ENCODE measurements at regions not wholly inside any gene's neighbourhood (a gene's known extent, or its start where the extent isn't known, plus 50 kb on each side); places are given as distances from the start of the nearest gene placed in this dataset.

DNA sequence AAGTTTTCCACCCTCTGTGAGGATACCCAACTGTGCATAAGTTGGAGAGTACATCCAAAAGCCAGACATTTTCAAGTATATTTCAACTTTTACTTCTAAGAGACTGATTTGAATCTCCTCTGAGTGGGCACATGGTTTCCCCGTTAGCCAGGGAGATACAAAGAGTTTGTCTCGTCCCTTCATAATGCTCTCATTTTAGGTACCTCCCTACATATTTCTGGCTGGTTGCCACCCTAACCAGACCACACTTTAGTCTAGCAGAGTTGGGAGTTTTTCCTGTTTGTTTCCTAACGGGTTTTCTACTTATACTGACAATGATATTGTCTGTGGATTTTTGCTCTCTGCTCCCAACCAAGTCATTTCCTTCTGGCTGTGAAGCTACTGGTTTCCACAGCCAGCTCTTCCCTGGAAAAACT, 180.3 kb downstream of the CCDC71L start:
- DNase-seq = no peak

DNA sequence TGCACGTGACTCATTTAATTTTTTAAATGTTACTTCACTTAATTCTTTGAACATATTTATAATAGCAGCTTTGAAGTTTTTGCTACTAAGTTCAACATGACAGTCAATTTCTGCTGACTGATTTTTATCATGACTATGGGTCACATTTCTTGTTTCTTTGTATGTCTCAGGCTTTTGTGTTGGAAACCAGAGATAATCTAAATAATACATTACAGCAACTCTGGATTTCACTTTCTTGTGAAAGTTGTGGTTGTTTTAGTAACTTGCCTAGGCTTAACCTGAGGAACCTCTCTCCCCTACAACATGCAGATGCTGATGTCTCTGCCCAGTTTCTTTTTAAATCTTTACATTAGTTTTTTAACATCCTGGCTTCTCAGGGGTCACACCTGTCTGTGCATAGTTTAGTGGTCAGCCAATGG, 180.8 kb downstream of the CCDC71L start:
- DNase-seq = no peak

DNA sequence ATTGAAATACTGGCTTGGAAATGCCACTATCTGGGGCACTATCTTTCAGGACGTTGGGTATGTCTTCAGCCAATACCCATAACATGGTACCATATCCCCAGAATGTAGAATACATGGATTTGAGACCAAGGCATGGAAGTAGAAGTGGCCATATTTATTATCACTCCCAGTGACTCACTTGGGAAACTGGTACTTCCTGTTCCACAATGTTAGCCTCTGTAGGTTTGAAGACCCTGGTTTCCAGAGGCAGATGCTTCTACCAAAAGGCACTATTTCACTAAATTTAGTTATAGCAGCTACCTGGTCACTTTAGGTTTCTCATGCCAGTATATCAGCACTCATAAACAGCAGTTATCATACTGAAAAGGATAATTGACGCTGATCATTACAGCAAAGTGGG, 184.2 kb downstream of the CCDC71L start:
- no peak for DNase-seq

DNA sequence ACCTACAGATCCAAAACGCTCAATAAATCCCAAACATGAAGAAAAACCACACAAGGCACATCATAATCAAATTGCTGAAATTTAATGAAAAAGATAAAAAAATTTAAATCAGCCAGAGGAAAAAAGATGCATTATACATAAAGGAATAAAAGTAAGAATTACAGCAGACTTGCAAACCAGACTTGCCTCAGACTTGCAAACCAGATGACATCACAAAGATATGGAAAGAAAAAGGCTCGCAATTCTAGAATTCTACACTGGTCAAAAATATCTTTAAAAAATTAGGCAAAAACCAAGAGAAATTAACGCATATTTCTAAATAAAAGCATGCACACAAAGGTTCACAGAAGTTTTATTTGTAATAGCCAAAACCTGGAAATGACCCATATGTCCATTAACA, 188.0 kb upstream of the NAMPT start:
- DNase-seq = no peak

DNA sequence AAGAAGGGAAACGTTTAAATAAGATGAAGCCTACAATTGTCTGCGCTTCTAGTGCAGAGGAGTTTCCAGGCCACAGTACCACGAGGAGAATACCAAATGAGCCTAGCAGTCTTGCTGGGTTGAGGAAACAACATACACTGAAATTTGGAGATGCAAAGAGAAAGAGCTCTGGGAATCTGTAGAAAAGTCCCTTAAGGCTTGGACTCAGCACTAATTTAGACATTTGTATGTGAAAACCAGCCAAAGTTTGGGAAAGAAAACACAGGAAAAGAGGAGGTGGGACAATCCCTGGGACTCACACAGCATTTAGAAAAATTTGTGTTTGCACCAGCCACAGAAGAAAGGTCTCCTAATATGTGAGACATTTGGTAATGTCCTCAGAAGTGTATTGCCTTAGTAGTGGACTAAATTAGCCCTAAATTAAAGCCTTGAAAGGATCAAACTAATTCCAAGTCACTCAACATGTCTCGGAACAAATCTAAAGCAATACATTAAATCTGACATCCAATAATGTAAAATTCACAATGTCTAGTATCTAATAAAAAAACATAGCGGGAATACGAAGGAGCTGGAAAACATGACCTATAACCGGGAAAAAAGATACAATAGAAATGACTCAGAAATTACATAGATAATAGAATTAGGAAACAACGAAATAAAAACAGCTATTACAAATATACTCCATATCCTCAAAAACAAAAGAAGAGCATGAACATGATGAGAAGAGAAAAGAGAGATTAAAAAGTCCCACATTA, 187.1 kb upstream of the NAMPT start:
- DNase-seq = no peak

DNA sequence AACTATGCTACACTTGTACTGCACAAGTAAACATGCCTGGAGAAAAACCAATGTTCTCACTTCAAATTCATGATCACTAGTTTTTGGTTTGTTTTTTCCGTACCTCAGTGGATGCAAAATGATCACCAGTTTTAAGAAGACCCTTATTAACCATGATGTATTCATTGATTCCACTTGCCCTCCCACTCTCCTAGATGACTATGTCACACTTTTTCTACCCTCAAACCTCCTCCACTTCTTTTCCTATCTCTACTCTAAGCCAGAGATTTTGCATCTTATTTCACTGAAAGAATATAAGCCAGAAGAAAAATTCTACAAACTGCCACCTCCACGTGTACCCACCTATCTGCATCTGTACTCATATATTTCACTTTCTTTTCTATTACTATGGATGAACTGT, 186.2 kb upstream of the NAMPT start:
- DNase-seq = no peak

DNA sequence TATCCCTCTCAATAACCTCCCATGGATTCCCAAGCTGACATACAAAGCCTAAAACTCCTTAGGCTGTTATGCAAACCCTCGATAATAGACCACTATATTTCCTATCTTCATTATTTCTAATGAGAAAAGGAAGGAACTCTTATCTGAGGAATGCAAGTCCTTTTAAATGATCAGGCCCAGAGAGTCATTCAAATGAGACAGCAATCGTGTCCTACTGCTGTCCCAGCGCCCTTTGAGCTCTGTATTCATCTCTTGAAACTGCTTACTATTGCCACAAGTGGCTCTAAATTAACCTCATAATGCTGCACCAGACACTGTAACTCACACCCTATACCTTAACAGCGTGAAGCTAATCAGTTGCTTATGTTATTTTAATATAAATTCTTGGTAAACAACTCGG, 182.1 kb upstream of the NAMPT start:
- DNase-seq = no peak

DNA sequence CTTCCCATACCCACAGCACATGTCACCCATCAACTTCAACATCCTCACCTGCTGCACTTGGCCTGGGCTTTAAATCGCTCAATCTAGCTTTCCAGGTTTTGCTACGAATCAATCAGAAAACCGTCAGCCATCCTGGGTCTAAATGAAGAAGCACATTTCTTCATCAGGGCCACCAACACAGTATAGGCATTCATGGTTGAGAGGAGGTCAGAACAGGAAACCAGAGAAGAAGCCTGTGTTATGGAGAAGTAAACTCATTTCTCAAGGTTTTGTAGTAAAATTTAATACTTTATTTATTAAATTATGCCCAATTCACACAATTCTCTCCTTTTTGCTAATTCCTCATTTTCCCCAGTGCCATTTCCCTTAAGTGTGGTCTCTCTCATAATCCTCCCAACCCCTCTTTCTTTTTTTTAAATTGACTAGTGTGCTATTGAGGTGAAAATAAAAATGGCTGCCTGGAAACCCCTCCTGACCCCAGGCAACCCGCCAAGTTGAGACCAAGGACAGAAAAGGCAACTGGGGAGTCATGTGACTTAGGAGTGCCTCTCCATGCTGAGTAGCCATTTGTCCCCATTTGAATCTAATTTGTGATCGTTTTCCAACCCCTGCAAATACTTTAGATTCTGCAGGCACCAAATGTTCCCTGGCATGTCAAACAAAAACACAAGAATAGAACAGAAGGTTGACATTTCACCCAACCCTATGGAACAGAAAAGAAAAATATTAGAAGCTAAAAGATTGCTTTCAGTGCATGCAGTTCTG, 181.1 kb upstream of the NAMPT start:
- DNase-seq = peak in 1 of 4 experiments; percentile 29

DNA sequence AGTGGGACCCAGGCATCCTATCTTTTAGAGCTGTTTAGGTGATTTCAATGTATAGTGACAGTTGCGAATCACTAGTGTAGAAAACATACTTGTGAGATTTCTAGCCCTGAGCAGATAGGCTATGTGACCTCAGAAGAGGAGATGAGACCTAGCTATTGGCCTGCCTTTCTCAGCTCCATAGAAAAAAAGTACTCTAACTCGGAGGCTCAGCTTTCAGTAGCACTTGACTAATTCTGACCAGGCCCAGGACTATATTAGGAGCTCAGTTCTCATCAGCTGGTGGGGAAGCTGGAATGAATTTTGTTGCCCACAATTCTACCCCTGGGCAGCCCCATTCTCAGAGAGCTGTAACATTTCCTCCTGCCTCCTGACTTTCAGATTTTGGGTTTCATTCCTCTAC, 179.9 kb upstream of the NAMPT start:
- no peak for DNase-seq

DNA sequence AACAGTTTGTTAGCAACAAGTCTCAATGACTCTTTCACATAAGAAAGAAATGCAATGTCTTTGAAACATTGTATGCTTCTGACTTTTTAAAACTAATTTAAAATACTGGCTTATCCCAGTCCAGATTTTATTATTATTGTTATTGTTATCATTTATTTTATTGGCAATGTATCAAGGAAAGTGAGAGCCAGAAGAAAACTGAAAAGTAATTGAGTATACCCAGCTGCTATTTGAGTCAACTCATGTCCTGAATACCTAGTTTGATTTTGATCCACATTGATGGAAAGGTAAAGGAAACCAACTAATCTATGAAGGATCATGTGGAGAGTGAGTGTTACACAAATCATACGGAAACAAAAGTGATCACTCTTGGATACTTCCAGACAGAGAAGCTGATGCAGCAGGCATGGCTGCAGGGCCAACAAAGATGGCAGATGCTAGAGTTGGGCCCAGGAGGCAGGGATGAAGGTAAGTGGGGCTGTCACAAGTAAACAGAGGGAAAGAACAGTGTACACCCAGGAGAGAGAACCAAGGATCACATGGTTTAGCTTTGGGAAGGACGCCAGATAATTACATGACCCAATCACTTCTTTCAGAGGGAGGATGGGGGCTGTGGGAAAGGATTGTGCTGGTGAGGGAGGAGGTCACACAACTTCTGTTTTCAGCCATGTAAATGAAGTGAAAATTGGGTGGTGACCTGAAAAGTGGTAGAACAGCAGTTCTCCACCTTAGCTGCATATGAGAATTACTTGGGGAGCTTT, 179.2 kb upstream of the NAMPT start:
- peak; percentile 17 to 39 (median 18) for DNase-seq

DNA sequence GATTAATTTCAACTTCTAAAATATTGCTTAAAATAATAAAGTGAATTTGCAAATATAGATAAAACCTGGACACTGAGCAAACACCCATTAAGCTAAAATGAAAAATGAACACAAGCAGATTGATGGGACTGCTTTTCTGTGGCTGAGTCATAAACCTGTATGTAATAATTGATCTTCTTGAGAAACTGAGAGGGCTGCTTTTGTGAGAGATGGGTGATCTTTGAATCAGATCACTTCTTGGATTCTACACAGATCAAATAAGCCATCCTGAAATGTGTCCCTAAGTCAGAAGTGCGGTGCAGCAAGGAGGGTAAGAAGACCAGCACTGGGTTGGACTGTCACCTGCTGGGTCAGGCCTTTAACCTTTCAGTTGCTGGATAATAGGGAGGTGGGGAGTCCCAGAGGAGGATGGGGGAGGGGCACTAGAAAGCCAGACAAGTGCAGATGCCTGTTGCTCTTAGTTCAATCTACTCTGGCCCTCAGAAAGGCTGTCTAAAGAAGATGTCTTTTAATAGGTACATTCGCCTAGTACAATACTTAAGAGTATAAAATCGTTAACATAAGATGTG, 178.2 kb upstream of the NAMPT start:
- DNase-seq = no peak

DNA sequence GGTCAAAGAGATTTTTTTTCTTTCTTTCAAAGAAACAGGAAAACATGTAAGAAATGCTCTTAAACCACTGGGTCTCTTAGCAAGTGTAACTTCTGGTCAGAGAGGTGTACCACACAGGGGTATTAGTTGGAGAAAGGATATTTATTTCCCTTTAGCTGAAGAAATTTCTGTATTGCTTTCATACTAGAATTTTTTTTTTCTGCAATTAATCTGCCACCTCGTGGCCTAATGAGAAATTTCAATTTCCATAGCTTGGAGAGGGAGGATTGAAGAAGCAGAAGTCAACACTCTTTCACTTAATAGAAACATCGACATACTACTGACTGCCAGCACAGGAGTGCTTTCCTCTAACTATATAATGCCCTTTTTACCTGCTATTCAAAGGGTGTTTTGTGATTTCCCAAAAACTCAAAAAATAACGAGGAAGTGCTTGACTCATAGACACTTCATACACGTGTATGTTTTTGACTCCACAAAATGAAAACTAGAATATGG, 177.6 kb upstream of the NAMPT start:
- peak; percentile 40 to 80 (median 74) for DNase-seq

DNA sequence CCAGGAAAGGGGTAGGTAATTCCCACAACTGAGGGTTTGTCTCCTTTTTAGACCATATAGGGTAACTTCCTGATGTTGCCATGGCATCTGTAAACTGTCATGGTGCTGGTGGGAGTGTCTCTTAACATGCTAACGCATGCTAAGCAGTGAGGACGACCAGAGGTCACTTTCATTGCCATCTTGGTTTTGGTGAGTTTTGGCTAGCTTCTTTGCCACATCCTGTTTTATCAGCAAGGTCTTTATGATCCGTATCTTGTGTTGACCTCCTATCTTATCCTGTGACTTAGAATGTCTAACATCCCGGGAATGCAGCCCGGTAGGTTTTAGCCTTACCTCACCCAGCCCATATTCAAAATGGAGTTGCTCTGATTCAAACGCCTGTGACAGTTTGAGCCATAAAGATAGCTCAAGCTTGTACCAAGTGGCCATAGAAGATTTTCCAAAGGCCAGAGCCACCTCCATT, 176.0 kb upstream of the NAMPT start:
- DNase-seq = no peak

DNA sequence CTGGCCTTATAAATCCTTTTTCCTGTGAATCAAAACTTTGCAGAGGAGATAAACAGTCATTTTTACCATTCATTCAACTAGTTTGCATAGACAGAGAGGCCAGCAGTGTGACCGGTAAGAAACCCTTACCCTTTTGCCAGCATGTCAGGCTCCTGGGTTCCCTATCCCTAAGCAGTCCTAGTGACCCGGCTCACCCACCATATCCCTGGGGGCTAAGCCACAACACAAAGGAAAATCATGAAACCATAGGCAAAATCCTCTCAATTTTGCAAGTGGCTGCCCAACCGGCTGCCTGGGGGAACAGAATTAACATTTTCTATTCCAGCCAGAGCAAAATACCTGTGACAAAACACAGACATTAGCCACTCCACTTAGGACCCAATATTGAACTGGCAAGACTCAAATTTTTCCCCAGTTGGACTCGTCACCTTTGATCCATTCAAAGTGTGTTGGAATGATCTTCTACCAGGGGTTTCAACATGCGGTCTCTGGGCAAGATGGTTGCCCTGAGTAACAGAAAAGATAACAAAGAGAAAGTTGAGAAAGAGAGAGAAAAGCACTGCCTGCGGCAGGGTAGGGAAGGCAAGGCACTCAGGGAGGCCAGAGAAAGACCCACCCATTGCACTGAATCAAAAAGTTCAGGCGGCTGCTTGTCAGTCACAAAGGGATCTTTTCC, 174.8 kb upstream of the NAMPT start:
- no peak for DNase-seq

DNA sequence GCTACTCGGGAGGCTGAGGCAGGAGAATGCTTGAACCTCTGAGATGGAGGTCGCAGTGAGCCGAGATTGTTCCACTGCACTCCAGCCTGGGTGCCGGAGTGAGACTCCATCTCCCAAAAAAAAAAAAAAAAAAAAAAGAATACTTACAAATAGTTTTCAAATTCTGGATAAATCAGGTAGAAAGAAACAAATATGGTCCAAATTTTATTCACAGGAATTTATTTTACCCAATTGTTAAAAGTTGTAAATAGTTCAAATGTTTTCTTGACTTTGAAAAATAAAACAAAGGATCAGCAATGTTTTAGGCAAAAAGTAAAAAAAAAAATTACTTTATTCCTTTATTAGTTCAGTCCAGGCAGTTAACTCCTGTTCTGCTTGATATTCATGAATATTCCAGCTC, 172.9 kb upstream of the NAMPT start:
- no peak for DNase-seq

DNA sequence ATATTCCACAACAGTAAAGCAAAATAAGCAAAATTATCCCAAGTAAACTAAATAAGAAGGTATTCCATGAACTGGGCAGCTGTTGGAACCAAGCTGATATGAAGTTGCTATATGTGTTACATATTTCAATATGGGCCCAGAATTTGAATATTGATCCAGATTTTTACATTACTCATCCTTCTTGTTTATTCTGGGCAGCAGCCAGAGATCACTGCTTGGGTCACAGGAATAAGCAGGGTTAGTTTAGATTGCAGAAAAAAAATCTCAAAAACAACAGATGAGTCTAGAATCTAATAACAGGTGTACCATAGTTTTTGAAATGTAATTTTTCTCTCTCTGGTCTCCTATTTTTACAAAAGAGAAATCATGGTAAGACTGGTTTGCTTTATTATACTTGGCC, 171.5 kb upstream of the NAMPT start:
- DNase-seq = no peak

DNA sequence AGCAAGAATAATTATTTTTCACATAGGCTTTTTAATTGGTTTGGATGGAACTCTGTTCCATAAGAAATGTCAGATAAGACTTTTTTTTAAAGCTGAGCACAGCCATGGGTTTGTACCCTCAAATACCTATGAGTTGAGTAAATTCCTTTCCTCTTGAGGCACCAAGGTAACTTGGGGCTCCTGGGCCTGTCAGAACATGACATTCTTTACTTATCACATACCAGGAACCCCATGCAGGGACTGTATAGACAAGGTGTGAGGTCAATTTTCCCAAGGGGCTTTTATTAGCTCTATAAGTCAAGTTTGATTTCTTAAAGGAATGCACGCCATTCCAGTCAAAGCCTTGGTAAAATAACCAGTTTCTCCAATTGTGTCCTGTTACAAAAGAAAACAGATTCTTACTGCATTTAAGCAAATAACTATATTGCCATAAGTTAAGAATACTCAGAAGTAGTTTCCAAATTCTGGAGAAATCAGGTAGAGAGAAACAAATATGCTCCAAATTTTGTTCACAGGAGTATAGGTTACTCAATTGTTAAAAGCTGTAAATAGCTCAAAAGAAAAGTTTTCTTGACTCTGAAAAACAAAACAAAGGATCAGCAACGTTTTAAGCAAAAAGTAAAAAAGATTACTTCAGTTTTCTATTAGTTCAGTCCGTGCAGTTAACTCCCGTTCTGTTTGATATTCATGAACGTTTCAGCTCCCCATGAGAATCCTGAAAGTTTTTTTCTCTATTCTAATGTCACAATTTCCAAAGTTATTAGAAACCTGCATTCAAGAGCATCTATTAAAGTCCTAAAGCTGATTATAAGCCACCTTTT, 167.5 kb upstream of the NAMPT start:
- no peak for DNase-seq

DNA sequence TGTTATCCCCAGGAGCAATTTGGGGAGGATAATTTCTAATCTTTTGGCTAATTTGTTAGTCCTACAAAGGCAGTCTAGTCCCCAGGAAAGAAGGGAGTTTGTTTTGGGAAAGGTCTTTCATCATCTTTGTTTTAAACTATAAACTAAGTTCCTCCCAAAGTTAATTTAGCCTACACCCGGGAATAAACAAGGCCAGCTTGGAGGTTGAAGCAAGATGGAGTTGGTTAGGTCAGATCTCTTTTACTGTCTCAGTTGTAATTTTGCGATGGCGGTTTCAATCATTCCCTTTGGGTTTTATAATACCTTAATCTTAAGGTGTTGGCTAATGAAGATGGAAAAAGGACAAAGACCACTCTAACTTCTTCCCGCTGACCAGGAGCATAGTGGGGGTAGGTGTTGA, 166.4 kb upstream of the NAMPT start:
- DNase-seq = no peak

DNA sequence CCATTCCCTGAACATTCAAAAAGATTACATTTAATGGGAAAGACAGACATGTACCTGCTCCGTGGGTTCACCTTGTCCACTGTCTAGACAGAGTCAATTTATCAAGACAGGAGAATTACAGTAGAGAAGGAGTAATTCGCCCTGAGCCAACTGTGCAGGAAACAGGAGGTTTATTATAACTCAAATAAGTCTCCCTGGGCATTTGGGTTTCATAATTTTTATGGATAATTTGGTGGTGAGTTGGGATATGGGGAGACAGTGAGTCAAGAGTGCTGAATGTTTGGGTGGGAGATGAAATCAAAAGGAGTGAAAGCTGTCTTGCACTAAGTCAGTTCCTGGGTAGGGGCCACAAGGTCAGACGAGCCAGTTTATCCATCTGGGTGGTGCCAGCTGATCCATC, 165.9 kb upstream of the NAMPT start:
- DNase-seq = no peak

DNA sequence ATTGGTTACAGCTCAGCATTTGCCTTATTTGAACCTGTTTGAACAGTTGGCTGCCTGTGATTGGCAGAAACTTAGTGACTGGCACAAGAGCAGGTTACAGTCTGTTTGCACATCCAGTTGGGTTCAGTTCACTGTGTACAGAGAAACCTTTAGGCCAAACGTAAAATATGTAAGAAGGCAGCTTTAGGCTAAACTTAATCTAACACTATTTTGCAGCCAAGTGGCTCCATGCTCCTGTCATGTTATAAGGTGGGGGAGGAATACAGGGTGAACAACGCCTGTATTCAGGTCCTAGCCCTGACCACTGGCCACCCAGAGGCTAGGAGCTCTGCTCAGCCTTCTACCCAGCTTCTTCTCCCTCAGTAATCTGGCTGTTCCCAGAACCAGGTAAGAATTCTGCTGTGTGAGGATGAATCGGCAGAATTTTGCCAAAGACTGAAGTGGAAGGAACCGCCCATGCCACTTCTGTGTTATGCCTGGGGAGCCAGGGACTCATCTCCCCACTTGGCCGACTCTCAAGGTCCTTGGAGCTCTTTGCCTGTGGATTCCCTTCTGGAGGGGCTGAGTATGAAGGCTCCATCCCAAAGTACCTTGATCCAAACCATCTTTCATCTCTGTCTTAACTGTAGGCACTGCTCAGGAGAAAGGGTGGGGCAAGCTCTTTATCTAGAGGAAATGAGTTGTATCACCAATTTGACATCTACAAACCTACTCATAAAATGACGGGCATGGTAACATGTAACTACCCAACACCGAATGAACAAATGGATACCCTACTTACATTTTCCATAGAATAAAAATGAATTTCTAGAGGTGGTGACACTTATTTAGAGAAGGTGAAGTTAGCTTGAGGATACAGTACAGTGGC, 164.4 kb upstream of the NAMPT start:
- no peak for DNase-seq

Data from suppressor macrophage (primary cell).